ENCODE measurements at regions not wholly inside any gene's neighbourhood (a gene's known extent, or its start where the extent isn't known, plus 50 kb on each side); places are given as distances from the start of the nearest gene placed in this dataset.

- TF ChIP-seq, protein P1, sequence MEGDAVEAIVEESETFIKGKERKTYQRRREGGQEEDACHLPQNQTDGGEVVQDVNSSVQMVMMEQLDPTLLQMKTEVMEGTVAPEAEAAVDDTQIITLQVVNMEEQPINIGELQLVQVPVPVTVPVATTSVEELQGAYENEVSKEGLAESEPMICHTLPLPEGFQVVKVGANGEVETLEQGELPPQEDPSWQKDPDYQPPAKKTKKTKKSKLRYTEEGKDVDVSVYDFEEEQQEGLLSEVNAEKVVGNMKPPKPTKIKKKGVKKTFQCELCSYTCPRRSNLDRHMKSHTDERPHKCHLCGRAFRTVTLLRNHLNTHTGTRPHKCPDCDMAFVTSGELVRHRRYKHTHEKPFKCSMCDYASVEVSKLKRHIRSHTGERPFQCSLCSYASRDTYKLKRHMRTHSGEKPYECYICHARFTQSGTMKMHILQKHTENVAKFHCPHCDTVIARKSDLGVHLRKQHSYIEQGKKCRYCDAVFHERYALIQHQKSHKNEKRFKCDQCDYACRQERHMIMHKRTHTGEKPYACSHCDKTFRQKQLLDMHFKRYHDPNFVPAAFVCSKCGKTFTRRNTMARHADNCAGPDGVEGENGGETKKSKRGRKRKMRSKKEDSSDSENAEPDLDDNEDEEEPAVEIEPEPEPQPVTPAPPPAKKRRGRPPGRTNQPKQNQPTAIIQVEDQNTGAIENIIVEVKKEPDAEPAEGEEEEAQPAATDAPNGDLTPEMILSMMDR (IDR thresholded peaks at IDR 0.05; ENCODE audit: unreplicated experiment) = no peak
- no peak for DNase-seq (ENCODE audit: low spot score)
- H3K27ac Mint-ChIP-seq (ENCODE audit: unreplicated experiment) = no peak overlapping the region
- no peaks in the 10 kb centered on the region for H3K9me3 Mint-ChIP-seq (ENCODE audit: unreplicated experiment)
- H3K36me3 Mint-ChIP-seq (ENCODE audit: low read depth, unreplicated experiment) = no peaks in the 10 kb centered on the region
- H3K4me3 Mint-ChIP-seq (ENCODE audit: unreplicated experiment) = no peak overlapping the region
- peaks cover 1% of the 10 kb centered on the region for H3K27me3 Mint-ChIP-seq (ENCODE audit: unreplicated experiment)
- no peaks in the 10 kb centered on the region for H3K4me1 Mint-ChIP-seq (ENCODE audit: unreplicated experiment)
Measured at GRCh38 chr6:88339761-88340160, 173.6 kb upstream of the CNR1 start.

- Mint-ChIP-seq H3K4me3 (ENCODE audit: unreplicated experiment) (no peak overlapping the region), H3K4me1 (ENCODE audit: unreplicated experiment) (no peaks in the 10 kb centered on the region), H3K9me3 (ENCODE audit: unreplicated experiment) (no peaks in the 10 kb centered on the region), H3K27me3 (ENCODE audit: unreplicated experiment) (no peaks in the 10 kb centered on the region), H3K36me3 (ENCODE audit: low read depth, unreplicated experiment) (no peaks in the 10 kb centered on the region), H3K27ac (ENCODE audit: unreplicated experiment) (no peak overlapping the region)
- DNase-seq (ENCODE audit: low spot score) = no peak
- TF ChIP-seq, protein P1 (IDR thresholded peaks at IDR 0.05; ENCODE audit: unreplicated experiment) = no peak
Measured at GRCh38 chr6:88321306-88321705, 155.2 kb upstream of the CNR1 start.

DNA sequence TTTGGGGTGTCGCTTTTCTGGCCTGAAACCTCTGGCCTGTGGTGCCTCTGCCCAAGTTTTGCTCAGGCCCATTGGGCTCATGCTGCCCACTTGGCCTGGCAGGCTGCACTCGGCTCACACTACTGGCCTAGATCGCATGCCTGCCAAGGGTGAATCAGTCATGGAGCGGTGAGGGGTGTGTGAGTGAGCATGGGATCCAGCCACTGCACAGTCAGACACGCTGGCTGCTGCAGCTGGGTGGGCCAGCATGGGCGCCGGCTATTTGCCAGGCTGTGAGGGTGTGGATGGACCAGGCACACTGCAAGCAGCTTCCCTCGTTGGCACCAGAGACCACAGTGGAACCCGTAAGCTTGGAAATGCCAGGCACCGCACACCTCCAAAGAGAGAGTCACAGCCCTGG is 145.4 kb upstream of the CNR1 start:
- H3K9me3 Mint-ChIP-seq (ENCODE audit: unreplicated experiment) = no peaks in the 10 kb centered on the region
- TF ChIP-seq, protein P1 (IDR thresholded peaks at IDR 0.05; ENCODE audit: unreplicated experiment) = no peak
- H3K4me3 Mint-ChIP-seq (ENCODE audit: unreplicated experiment) = no peak overlapping the region
- peaks cover 5% of the 10 kb centered on the region for H3K4me1 Mint-ChIP-seq (ENCODE audit: unreplicated experiment)
- H3K27me3 Mint-ChIP-seq (ENCODE audit: unreplicated experiment) = no peaks in the 10 kb centered on the region
- no peak overlapping the region for H3K27ac Mint-ChIP-seq (ENCODE audit: unreplicated experiment)
- no peaks in the 10 kb centered on the region for H3K36me3 Mint-ChIP-seq (ENCODE audit: low read depth, unreplicated experiment)
- DNase-seq (ENCODE audit: low spot score) = no peak

DNA sequence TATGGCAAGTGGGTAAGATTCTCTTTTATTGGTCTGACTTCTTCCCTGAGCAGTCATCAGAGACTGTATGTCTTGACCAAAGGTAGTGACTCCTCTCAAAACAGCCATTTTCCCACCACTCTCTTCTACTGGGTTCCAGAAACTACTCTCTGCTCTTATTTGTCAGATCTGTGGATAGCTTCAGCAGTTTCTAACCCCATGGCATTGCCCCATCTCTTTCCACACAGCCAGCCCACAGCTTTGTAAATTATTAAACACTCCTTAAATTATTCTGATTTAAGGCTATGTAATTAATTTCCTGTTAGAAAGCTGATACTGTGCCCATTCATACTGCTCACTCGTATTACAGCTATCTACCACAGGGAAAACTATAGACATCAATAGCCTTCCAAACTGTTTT is 138.4 kb upstream of the CNR1 start:
- DNase-seq (ENCODE audit: low spot score) = no peak
- peaks cover 14% of the 10 kb centered on the region for H3K4me1 Mint-ChIP-seq (ENCODE audit: unreplicated experiment)
- TF ChIP-seq, protein P1 (IDR thresholded peaks at IDR 0.05; ENCODE audit: unreplicated experiment) = no peak
- H3K4me3 Mint-ChIP-seq (ENCODE audit: unreplicated experiment) = no peak overlapping the region
- H3K9me3 Mint-ChIP-seq (ENCODE audit: unreplicated experiment) = no peaks in the 10 kb centered on the region
- H3K27ac Mint-ChIP-seq (ENCODE audit: unreplicated experiment) = no peak overlapping the region
- no peaks in the 10 kb centered on the region for H3K36me3 Mint-ChIP-seq (ENCODE audit: low read depth, unreplicated experiment)
- H3K27me3 Mint-ChIP-seq (ENCODE audit: unreplicated experiment) = no peaks in the 10 kb centered on the region

DNA sequence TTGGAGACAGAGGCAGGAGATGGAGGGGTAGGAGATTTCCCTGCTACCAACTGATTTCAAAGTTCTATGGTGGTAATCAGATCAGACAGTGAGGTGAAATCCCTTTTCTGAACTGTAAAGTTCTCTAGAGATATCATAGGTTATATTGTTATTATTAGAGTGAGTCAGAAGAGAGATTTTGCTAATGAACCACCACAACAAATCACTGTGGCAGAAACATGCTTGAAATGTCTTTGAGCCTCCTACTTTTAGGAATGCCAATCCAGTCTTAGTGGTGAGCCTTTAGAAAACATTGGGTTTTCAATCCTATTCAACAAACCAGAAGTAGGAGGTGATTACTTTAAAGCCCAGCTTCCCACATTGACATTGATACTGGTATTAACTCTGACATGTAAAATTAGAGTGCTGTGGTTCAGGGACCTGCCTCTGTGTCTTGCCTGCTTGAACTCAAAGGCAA is 136.7 kb upstream of the CNR1 start:
- no peaks in the 10 kb centered on the region for H3K9me3 Mint-ChIP-seq (ENCODE audit: unreplicated experiment)
- H3K27me3 Mint-ChIP-seq (ENCODE audit: unreplicated experiment) = no peaks in the 10 kb centered on the region
- H3K4me1 Mint-ChIP-seq (ENCODE audit: unreplicated experiment) = peaks cover 14% of the 10 kb centered on the region
- H3K27ac Mint-ChIP-seq (ENCODE audit: unreplicated experiment) = no peak overlapping the region
- H3K36me3 Mint-ChIP-seq (ENCODE audit: low read depth, unreplicated experiment) = no peaks in the 10 kb centered on the region
- TF ChIP-seq, protein P1 (IDR thresholded peaks at IDR 0.05; ENCODE audit: unreplicated experiment) = no peak
- no peak overlapping the region for H3K4me3 Mint-ChIP-seq (ENCODE audit: unreplicated experiment)
- DNase-seq (ENCODE audit: low spot score) = no peak

All from endothelial cell (in vitro differentiated cells).